GM13977 (cell line): ENCODE measurements at regions not wholly inside any gene's neighbourhood (a gene's known extent, or its start where the extent isn't known, plus 50 kb on each side); places are given as distances from the start of the nearest gene placed in this dataset.

Source experiments
- DNase-seq: peaks from one replicate; pipeline ENCODE4 v3.0.0; 2012; ENCODE audit warnings: low spot score
- in situ Hi-C: fragments of 300-500 bp; cut with MboI; formaldehyde crosslinking; loops from one replicate; pipeline ENCODE4 v1.12.0; 2022; ENCODE audit warnings: low sequenced_read_pairs, low pct_unique_long_range_greater_than_20kb, mixed read lengths, inconsistent platforms; ENCODE audit not compliant: unreplicated experiment
- TF ChIP-seq, protein P1 (sequence below): IDR thresholded peaks from 2 replicates; pipeline ENCODE4 v1.5.1; 2012; ENCODE audit warnings: mild to moderate bottlenecking, control low read depth; ENCODE audit not compliant: insufficient read depth; ENCODE audit errors: extremely low read depth, missing control alignments

DNA sequence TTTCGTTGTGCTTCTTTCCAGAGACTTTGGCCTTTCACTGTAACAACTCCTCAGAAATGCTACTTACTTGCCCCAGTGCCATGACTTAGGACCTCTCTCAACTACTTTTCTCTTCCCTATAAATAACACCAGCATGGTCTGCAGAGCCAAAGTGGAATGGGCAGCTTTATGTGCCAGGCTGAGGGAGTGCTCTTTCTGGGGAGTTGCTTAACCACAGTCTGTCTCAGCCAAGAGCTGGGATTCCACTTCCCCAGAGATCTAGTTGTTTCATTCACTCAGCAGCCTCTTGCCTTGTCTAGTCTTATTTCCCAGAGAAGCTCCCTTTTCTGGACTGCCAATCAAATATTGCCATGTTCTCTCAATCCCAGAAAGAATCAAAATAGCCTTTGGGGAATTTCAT, 912.2 kb downstream of the GRID1 start:
- no peak for DNase-seq
- in situ Hi-C loops, result no loop called here
- TF ChIP-seq, protein P1, sequence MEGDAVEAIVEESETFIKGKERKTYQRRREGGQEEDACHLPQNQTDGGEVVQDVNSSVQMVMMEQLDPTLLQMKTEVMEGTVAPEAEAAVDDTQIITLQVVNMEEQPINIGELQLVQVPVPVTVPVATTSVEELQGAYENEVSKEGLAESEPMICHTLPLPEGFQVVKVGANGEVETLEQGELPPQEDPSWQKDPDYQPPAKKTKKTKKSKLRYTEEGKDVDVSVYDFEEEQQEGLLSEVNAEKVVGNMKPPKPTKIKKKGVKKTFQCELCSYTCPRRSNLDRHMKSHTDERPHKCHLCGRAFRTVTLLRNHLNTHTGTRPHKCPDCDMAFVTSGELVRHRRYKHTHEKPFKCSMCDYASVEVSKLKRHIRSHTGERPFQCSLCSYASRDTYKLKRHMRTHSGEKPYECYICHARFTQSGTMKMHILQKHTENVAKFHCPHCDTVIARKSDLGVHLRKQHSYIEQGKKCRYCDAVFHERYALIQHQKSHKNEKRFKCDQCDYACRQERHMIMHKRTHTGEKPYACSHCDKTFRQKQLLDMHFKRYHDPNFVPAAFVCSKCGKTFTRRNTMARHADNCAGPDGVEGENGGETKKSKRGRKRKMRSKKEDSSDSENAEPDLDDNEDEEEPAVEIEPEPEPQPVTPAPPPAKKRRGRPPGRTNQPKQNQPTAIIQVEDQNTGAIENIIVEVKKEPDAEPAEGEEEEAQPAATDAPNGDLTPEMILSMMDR, result no peak

DNA sequence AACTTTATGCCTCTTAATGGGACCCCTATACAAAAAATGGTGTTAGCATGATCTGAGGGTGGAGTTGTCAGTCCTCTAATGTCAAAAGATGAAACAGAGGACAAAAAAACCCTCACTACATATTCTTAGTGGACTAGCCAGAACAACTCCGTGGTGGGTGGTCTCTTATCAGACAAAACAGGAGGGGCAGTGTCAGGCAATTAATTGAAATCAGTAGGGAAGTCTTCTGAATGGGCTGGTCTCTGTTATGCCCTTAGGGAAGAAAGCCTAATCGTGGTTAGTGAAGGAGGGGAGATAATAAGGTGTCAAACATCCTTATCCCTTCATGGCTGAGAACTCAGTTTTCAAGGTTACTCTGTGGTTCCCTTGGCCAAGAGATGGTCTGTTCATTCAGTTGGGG, 909.4 kb downstream of the GRID1 start:
- DNase-seq, result no peak
- TF ChIP-seq, protein P1, result no peak
- in situ Hi-C loops, result no loop called here

DNA sequence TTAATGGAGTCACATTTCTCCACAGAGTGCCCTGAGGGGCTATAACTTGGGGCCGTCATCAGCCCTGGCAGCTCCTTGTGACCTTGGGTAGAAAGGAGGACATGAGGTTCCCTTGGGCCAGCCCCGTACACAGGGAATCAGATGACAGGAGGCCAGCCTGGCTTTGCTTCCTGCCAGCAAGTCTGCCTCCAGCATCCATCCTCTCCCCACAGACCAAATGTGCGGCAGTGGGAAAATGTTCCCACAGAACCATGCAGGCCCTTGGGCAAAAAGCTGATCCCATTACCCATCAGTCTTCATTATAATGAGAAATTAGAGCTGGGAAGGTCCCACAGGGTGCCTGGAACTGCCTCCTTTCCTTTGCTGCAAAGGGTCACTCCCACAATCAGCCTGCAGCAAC, 908.3 kb downstream of the GRID1 start:
- in situ Hi-C loops, result no loop called here
- TF ChIP-seq, protein P1, result no peak
- no peak for DNase-seq

DNA sequence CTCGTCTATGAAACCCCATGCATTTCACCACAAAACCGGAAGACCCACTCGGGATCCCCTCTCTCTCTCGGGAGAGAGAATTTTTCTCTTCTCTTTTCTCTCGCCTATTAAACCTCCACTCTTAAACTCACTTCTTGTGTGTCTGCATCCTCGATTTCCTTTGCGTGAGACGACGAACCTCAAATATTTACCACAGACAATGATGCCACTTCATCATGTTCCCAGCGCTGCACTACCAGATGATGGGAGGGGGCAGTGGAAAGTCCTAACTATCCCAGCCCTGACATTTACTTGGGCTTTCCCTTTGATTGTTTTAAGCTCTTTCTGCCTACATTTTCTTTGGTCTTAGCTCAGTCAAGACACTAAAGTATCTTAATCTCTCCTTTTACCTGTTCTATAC, 906.7 kb downstream of the GRID1 start:
- DNase-seq, result no peak
- in situ Hi-C loops, result no loop called here
- TF ChIP-seq, protein P1, result no peak

DNA sequence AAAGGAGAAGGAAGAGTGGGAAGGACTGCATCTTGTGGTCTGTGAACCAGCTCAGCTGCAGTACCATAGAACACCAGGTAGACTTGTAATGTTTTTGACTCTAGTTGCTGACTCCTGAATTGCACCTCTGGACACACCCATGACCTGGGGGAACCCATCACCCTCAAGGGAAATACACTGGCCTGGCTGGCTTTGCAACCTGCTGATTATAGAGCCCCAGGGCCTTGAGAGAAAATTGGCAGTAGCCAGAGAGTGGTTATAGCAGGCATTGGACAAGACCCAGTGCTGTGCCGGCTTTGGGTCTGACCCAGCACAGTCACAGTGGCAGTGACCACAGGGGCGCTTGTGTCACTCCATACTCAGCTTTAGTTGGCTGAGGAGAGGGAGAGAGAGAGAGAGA, 902.3 kb downstream of the GRID1 start:
- DNase-seq, result no peak
- TF ChIP-seq, protein P1, result no peak
- in situ Hi-C loops, result no loop called here

DNA sequence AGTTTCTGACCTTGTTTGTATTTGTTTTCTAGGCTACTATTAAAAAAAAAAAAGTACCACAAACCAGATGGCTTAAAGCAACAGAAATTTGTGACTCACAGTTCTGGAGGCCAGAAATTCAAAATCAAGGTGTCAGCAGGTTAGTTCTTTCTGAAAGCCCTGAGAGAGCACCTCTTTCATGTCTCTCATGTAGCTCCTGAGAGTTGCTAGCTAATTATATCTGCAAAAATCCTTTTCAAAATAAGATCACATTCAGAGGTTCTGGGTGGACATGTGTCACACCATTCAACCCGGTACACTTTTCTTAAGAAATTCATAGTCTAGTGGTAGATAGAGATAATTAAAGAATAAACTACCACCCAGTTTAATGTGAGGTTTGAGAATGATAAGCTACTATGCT, 888.6 kb downstream of the GRID1 start:
- no peak for DNase-seq
- in situ Hi-C loops, result no loop called here
- TF ChIP-seq, protein P1, result no peak

DNA sequence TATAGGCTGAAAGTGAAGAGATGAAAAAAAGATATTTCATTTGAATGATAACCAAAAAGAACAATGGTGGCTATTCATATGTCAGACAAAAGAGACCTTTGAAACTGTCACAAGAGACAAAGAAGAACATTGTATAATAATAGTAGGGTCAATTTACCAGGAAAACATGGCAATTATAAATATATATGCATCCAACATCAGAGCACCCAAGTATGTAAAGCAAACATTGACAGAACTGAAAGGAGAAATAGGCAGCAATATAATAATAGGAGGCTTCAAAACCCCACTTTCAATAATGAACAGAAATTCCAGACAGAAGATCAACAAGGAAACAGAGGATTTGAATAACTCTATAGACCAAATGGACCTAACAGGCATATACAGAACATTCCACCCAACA, 876.2 kb downstream of the GRID1 start:
- in situ Hi-C loops, result no loop called here
- TF ChIP-seq, protein P1, result no peak
- DNase-seq, result no peak
